ENCODE measurements at regions not wholly inside any gene's neighbourhood (a gene's known extent, or its start where the extent isn't known, plus 50 kb on each side); places are given as distances from the start of the nearest gene placed in this dataset.
"Not testable (repeated sequence)": the region's sequence is repeated elsewhere in the genome, so short reads cannot be mapped to it uniquely, and the experiment has no call there.

GRCh38 chr7:113392841-113393540 is 274.6 kb upstream of the SMIM30 start:
- H3K9me3 Mint-ChIP-seq: peaks cover 7% of the 10 kb centered on the region
- DNase-seq (ENCODE audit: low spot score in 2 of 2) (no peak), ATAC-seq (no peak)
- no peak overlapping the region for H3K27ac Mint-ChIP-seq
- no peak overlapping the region for H3K4me3 Mint-ChIP-seq
- no peaks in the 10 kb centered on the region for H3K36me3 Mint-ChIP-seq
- no peaks in the 10 kb centered on the region for H3K4me1 Mint-ChIP-seq

DNA sequence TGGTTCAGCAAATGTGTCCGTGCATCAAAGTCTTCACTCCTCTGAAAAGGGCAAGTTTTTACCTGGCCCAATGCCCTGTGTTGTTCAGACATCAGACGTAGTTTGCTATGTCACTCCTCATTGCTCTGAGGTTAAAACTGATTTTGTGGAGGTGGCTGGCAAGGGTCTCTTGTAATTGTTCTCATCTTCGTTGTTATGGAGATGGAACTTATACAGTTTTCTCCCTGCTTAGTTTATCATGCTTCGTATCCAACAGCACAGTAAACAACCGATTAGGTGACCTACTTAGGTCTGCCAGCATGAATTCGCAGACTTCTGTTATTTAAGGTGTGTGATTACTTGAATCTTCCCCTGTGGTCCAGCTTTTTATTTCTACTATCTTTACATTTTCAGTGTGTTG is 274.1 kb upstream of the SMIM30 start:
- peaks cover 7% of the 10 kb centered on the region for H3K9me3 Mint-ChIP-seq
- DNase-seq (ENCODE audit: low spot score in 2 of 2): no peak
- no peaks in the 10 kb centered on the region for H3K4me1 Mint-ChIP-seq
- no peak for ATAC-seq
- no peak overlapping the region for H3K4me3 Mint-ChIP-seq
- H3K27ac Mint-ChIP-seq: no peak overlapping the region
- H3K36me3 Mint-ChIP-seq: no peaks in the 10 kb centered on the region

DNA sequence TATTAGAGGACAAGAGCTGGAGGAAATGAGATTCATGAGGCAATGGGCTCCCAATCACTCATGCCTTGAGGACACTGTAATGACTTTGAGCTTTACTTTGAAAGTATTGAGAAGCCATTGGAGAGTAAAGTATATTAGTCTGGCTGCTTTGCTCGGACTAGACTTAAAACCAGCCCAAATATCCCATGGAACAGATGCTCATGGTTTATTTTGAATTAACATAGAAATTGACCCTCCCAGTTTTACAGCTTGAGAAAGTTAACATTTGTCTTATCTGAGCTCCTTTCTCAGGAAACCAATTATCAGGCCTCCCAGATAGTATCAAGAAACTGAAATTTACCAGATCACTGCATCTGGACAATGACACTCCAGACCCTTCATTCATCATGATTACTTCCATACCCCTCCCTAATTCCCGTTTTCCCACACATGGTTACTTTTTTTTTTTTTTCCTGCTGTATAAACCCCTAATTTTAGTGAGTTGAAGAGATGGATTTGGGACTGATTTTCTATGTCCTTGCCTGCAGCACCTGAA is 270.8 kb upstream of the SMIM30 start:
- no peak for ATAC-seq
- Mint-ChIP-seq H3K9me3 (peaks cover 7% of the 10 kb centered on the region), H3K27ac (no peak overlapping the region), H3K36me3 (no peaks in the 10 kb centered on the region), H3K4me3 (no peak overlapping the region), H3K4me1 (no peaks in the 10 kb centered on the region)
- no peak for DNase-seq (ENCODE audit: low spot score in 2 of 2)

GRCh38 chr7:113383638-113384037 is 265.3 kb upstream of the SMIM30 start:
- Mint-ChIP-seq H3K27ac (no peak overlapping the region), H3K9me3 (no peaks in the 10 kb centered on the region), H3K36me3 (no peaks in the 10 kb centered on the region), H3K4me1 (no peaks in the 10 kb centered on the region), H3K4me3 (no peak overlapping the region)
- no peak for ATAC-seq
- DNase-seq (ENCODE audit: low spot score in 2 of 2): no peak

DNA sequence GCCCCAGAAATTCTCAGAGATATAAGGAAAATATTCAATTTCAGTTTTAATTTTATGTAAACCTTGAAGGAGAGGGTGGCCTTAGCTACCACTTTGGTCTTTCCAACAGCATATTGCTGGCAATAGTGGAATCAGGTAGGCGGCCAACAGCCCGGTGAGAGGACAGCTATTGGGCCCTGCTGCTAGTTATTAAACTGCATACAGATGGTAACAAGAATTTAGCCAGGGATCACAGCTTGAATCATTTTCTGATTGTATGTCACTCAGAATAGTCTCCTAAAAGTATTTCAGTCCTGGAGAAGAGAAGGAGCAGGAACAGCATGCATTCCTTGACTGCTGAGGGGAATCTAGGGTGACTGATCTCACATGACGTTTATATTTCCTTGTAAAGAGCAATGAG is 261.4 kb upstream of the SMIM30 start:
- Mint-ChIP-seq H3K27ac (no peak overlapping the region), H3K4me1 (no peaks in the 10 kb centered on the region), H3K36me3 (no peaks in the 10 kb centered on the region), H3K4me3 (no peak overlapping the region), H3K9me3 (no peaks in the 10 kb centered on the region)
- no peak for DNase-seq (ENCODE audit: low spot score in 2 of 2)
- ATAC-seq: no peak

DNA sequence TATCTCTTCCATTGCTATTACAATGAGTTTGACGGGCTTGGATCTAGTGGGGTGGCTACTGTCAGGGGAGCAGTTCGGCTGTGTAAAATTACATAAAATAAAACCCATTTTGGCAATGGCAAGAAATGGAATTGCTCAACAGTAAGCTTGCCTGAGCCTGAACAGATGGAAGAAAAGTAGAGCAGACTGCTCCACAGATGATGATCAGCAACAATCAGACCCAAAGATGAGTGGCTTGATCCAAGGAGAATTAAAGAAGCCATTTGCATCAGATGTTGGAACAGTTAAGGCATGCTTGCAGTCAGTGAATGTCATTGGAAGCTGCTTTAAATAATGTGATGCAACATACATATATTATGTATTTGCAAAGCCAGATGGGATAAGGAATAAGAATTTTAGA is 256.6 kb upstream of the SMIM30 start:
- DNase-seq (ENCODE audit: low spot score in 2 of 2) (no peak), ATAC-seq (no peak)
- Mint-ChIP-seq H3K36me3 (no peaks in the 10 kb centered on the region), H3K9me3 (no peaks in the 10 kb centered on the region), H3K4me1 (no peaks in the 10 kb centered on the region), H3K4me3 (no peak overlapping the region), H3K27ac (no peak overlapping the region)

- H3K36me3 Mint-ChIP-seq: no peaks in the 10 kb centered on the region
- no peaks in the 10 kb centered on the region for H3K4me1 Mint-ChIP-seq
- no peak overlapping the region for H3K27ac Mint-ChIP-seq
- ATAC-seq (no peak), DNase-seq (ENCODE audit: low spot score in 2 of 2) (no peak)
- H3K9me3 Mint-ChIP-seq: no peaks in the 10 kb centered on the region
- H3K4me3 Mint-ChIP-seq: no peak overlapping the region
Observed at GRCh38 chr7:113373863-113374262, 255.5 kb upstream of the SMIM30 start.

- Mint-ChIP-seq H3K36me3 (no peaks in the 10 kb centered on the region), H3K9me3 (no peaks in the 10 kb centered on the region), H3K27ac (no peak overlapping the region), H3K4me1 (no peaks in the 10 kb centered on the region), H3K4me3 (no peak overlapping the region)
- DNase-seq (ENCODE audit: low spot score in 2 of 2) (no peak), ATAC-seq (no peak)
Observed at GRCh38 chr7:113371416-113372043, 253.2 kb upstream of the SMIM30 start.

DNA sequence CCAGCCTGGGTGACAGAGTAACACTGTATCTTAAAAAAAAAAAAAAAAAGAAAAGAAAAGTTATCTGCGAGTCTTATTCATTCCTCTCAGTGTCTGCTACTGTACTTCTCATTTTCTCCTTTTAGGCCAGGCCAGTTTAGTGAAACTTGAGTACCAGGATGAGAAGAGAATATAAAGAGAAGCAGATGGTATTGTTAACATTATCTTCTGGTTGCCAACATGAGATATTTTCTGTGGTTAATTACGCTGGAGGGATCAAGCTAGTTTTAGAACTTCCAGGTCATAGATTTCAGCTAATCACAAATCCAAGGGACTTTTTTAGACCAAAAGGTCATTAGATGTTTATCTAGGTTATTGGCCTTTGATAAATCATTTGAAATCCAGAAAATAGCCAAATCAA is 252.6 kb upstream of the SMIM30 start:
- Mint-ChIP-seq H3K27ac (no peak overlapping the region), H3K4me1 (no peaks in the 10 kb centered on the region), H3K36me3 (no peaks in the 10 kb centered on the region), H3K4me3 (no peak overlapping the region), H3K9me3 (no peaks in the 10 kb centered on the region)
- ATAC-seq (no peak), DNase-seq (ENCODE audit: low spot score in 2 of 2) (no peak)

GRCh38 chr7:113368256-113368655 is 249.9 kb upstream of the SMIM30 start:
- H3K27ac Mint-ChIP-seq: no peak overlapping the region
- DNase-seq (ENCODE audit: low spot score in 2 of 2) (no peak), ATAC-seq (no peak)
- H3K36me3 Mint-ChIP-seq: no peaks in the 10 kb centered on the region
- H3K4me1 Mint-ChIP-seq: no peaks in the 10 kb centered on the region
- H3K9me3 Mint-ChIP-seq: no peaks in the 10 kb centered on the region
- H3K4me3 Mint-ChIP-seq: no peak overlapping the region

DNA sequence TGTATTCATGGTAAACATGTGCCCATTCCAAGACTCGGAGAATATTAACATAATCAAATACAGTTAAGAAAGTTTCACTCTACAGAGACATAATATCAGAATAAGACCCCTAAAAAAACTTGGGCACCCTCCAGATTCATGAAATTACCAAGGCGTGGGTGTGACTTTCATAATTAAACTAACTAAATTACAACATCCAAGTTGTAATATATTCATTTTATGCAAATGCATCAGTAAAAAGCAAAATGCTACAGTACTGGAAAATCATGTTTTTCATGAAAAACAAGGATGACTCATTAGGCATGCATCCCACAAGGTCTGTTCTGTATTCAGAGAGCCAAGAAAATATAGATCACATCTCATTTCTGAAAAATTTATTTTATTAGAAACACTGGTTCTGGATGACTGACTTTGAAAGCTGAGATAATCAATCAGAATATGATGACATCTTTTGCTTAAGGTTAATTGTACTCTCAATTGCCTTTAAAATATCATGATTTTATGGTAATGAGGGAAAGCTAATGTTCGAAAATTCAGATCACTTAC is 248.8 kb upstream of the SMIM30 start:
- H3K36me3 Mint-ChIP-seq: no peaks in the 10 kb centered on the region
- H3K4me1 Mint-ChIP-seq: no peaks in the 10 kb centered on the region
- ATAC-seq: no peak
- no peak for DNase-seq (ENCODE audit: low spot score in 2 of 2)
- H3K9me3 Mint-ChIP-seq: no peaks in the 10 kb centered on the region
- H3K27ac Mint-ChIP-seq: no peak overlapping the region
- no peak overlapping the region for H3K4me3 Mint-ChIP-seq

DNA sequence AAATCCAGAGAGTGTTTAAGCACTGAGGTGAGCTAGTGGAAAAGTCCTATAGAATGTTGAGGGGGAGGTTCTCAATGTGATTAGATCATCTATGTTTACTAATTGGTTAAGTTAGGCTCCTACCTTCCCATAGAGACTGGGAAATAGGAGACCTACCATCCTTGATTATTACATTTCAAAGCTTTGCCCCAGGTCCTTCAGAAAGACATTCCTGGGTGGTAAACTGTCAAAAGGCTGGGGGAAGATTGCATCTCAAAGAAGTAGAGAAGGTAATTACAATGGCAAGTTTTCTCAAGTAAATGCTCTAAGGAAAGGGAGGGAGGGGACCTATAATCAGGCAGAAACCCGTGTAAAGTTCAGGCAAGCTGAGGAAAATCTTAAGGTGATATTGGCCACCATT is 247.8 kb upstream of the SMIM30 start:
- no peak for ATAC-seq
- H3K9me3 Mint-ChIP-seq: no peaks in the 10 kb centered on the region
- no peaks in the 10 kb centered on the region for H3K4me1 Mint-ChIP-seq
- no peak overlapping the region for H3K4me3 Mint-ChIP-seq
- DNase-seq (ENCODE audit: low spot score in 2 of 2): no peak
- no peak overlapping the region for H3K27ac Mint-ChIP-seq
- no peaks in the 10 kb centered on the region for H3K36me3 Mint-ChIP-seq

GRCh38 chr7:113349339-113349738 is 231.0 kb upstream of the SMIM30 start:
- H3K4me1 Mint-ChIP-seq: no peaks in the 10 kb centered on the region
- H3K9me3 Mint-ChIP-seq: peaks cover 7% of the 10 kb centered on the region
- ATAC-seq: no peak
- no peak overlapping the region for H3K27ac Mint-ChIP-seq
- H3K4me3 Mint-ChIP-seq: no peak overlapping the region
- no peak for DNase-seq (ENCODE audit: low spot score in 2 of 2)
- no peaks in the 10 kb centered on the region for H3K36me3 Mint-ChIP-seq

DNA sequence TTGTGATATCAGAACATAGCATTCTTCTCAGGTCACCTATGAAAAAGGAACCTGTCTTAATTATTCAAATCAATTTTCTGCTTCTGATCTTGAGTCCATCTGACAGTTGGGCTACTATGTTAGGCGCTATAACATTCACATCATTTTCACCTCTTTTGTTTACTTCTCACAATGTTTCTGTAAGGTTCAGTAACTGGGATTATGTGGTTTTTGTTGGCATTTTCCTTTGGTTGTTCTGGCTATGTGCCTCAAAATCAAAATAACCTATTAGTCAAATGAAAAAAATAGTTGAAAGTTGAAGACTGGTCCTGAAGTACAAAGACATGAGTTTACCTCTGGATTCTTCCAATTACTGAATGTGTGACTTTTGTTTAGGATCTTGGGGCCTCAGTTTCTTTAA is 221.3 kb upstream of the SMIM30 start:
- no peaks in the 10 kb centered on the region for H3K4me1 Mint-ChIP-seq
- no peak overlapping the region for H3K4me3 Mint-ChIP-seq
- DNase-seq (ENCODE audit: low spot score in 2 of 2): no peak
- no peak for ATAC-seq
- H3K36me3 Mint-ChIP-seq: no peaks in the 10 kb centered on the region
- H3K27ac Mint-ChIP-seq: no peak overlapping the region
- peaks cover 2% of the 10 kb centered on the region for H3K9me3 Mint-ChIP-seq

DNA sequence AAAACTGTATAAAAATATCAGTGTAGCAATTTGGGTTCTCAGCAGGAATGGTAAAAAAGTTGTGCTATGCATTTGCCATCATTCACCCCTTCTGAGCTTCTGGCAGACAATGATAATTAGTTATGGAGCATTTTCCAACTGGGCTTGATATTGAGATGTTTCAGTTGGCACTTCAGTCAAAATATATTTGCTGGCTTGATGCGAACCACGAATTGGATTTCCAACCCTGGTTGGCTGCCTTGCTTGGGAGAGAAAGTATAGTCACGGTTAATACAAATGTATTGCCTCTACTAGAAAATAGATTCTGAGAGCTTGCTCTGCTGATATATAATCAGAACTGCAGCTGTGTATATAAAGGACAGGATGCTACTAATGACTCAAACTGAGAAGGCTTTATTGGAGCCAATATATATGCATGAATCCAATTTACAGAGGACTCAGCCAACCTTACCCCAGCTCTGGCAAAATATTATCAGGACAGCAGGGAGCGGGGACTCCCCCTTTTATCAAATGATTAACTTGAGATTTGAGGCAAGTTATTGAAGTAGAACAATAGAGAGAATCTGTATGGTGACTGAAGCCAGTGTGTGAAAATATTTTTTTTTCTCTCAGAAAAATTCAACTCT is 219.8 kb upstream of the SMIM30 start:
- Mint-ChIP-seq H3K36me3 (no peaks in the 10 kb centered on the region), H3K4me3 (no peak overlapping the region), H3K9me3 (peaks cover 4% of the 10 kb centered on the region), H3K27ac (no peak overlapping the region), H3K4me1 (no peaks in the 10 kb centered on the region)
- DNase-seq (ENCODE audit: low spot score in 2 of 2) (no peak), ATAC-seq (no peak)

- H3K36me3 Mint-ChIP-seq: not testable (repeated sequence)
Observed at GRCh38 chr7:113336838-113337237, 218.5 kb upstream of the SMIM30 start.

More at GRCh38 chr7:113336838-113337237, 218.5 kb upstream of the SMIM30 start:
- not testable (repeated sequence) for ATAC-seq; H3K4me3 Mint-ChIP-seq; DNase-seq (ENCODE audit: low spot score in 2 of 2); H3K9me3 Mint-ChIP-seq; H3K27ac Mint-ChIP-seq; H3K4me1 Mint-ChIP-seq
